ENCODE measurements at regions not wholly inside any gene's neighbourhood (a gene's known extent, or its start where the extent isn't known, plus 50 kb on each side); places are given as distances from the start of the nearest gene placed in this dataset.
"Not testable (repeated sequence)": the region's sequence is repeated elsewhere in the genome, so short reads cannot be mapped to it uniquely, and the experiment has no call there.

DNA sequence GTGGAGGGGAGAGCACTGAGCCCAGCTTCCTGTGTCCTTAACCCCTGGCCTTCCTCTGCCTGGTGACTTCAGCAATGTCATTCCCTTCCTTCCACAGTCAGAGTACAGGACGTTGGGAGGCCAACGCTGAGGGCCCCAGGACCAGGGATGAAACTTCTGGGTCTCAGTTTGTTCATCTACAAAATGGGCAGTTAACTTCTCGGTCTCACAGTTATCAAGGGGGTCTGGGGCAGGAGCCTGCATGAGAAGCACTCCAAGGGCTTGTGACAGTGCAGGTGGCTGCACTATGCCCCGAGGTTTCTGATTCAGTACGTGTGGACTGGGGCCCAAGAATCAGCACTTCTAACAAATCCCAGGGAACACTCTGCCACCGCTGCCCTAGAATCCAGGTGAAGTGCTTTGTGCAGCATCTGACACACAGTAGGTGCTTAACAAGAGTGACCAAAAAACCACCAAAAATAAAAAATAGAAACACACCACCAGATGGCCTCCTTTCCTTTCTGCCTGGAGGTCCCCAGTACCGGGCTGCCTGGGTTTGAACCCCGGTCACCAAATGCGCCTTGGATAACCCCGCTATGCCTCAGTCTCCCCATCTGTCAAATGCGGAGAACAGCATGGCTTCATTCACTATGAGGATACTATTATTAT, 80.4 kb downstream of the RFLNA start:
- WGBS, result 85% methylated on average over 10 of the region's 11 CpGs
- TF ChIP-seq, protein P1, sequence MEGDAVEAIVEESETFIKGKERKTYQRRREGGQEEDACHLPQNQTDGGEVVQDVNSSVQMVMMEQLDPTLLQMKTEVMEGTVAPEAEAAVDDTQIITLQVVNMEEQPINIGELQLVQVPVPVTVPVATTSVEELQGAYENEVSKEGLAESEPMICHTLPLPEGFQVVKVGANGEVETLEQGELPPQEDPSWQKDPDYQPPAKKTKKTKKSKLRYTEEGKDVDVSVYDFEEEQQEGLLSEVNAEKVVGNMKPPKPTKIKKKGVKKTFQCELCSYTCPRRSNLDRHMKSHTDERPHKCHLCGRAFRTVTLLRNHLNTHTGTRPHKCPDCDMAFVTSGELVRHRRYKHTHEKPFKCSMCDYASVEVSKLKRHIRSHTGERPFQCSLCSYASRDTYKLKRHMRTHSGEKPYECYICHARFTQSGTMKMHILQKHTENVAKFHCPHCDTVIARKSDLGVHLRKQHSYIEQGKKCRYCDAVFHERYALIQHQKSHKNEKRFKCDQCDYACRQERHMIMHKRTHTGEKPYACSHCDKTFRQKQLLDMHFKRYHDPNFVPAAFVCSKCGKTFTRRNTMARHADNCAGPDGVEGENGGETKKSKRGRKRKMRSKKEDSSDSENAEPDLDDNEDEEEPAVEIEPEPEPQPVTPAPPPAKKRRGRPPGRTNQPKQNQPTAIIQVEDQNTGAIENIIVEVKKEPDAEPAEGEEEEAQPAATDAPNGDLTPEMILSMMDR (IDR thresholded peaks at IDR 0.05), result peak in 1 of 3 experiments; percentile 8
- TF ChIP-seq EP300 (IDR thresholded peaks at IDR 0.05), result no peak
- H3K36me3 ChIP-seq, result peaks cover 31 to 92% (median 85%) of the 10 kb centered on the region in 4 donors

DNA sequence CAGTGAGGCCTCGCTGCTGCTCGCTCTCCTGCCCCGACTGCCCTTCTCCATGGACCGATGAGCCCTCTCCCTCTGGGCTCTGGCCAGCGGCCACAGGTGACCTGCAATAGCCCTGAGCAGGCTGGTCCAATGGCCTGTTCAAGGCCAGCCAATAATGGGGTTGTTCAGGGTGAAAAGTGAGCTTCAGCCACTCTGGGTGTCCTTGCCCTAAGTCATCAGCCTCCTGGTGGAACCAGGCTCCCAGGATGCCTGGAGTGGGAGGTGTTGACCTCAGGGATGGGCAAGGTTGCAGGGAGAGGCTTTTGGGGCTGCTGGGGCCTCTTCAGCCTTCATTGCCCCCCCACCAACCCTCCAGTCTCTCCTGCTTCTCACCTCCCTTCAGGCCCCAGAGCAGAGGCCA, 79.7 kb downstream of the RFLNA start:
- Histone ChIP-seq H3K27me3 (no peaks in the 10 kb centered on the region), H3K27ac (replicated peaks in 1 of 4) (peak overlapping the region in 2 of 4 donors; percentile 11 to 97), H3K4me1 (peaks cover 39 to 61% (median 49%) of the 10 kb centered on the region in 4 donors), H3K36me3 (peaks cover 31 to 97% (median 85%) of the 10 kb centered on the region in 4 donors), H3K9me3 (no peaks in the 10 kb centered on the region), H3K4me3 (no peak overlapping the region)
- no peak for DNase-seq (ENCODE audit: extremely low spot score)
- WGBS, result 100% methylated on average over 1 of the region's 5 CpGs
- TF ChIP-seq, protein P1 (IDR thresholded peaks at IDR 0.05), result no peak
- TF ChIP-seq EP300 (IDR thresholded peaks at IDR 0.05) (no peak), POLR2AphosphoS5 (IDR thresholded peaks at IDR 0.05) (no peak), POLR2A (IDR thresholded peaks at IDR 0.05; ENCODE audit: low read depth) (no peak)
- intact Hi-C loops (cut with DNase I), result no loop called here

More for the DNA sequence above, 80.4 kb downstream of the RFLNA start:
- no peak for DNase-seq (ENCODE audit: extremely low spot score)
- Histone ChIP-seq H3K27me3 (no peaks in the 10 kb centered on the region), H3K4me3 (no peak overlapping the region), H3K4me1 (peaks cover 39 to 61% (median 49%) of the 10 kb centered on the region in 4 donors), H3K27ac (replicated peaks in 1 of 4) (peak overlapping the region in 3 of 4 donors; percentile 22 to 97 (median 23)), H3K9me3 (no peaks in the 10 kb centered on the region)
- intact Hi-C loops (cut with DNase I), result no loop called here

DNA sequence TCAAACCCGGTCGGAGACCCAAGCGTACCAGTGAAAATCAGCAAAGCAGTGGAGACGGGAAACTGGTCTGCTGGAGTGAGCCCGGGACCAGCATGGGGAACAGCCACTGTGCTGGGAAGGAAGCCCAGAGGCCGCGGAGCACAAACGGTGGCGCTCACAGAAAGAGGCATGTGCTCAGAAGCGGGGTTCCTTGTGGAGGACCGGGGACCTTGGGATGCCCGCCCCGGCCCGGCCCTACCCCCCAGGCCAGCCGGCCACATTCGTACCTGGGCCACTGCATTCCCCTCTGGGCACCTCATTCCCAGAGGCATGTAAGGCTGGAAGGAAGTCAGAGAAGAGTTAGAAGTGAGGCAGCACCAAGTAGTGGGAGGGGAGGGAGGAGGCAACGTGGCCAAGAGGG, 79.3 kb downstream of the RFLNA start:
- peaks cover 31 to 93% (median 81%) of the 10 kb centered on the region in 4 donors for H3K36me3 ChIP-seq
- no peak overlapping the region for H3K4me3 ChIP-seq
- TF ChIP-seq POLR2AphosphoS5 (IDR thresholded peaks at IDR 0.05), result no peak
- TF ChIP-seq, protein P1 (IDR thresholded peaks at IDR 0.05), result no peak
- TF ChIP-seq EP300 (IDR thresholded peaks at IDR 0.05), result no peak
- no peak for TF ChIP-seq POLR2A (IDR thresholded peaks at IDR 0.05; ENCODE audit: low read depth)
- no peaks in the 10 kb centered on the region for H3K9me3 ChIP-seq
- peak overlapping the region in 1 of 4 donors; percentile 11 for H3K27ac ChIP-seq (replicated peaks in 1 of 4)
- H3K4me1 ChIP-seq, result peaks cover 39 to 61% (median 49%) of the 10 kb centered on the region in 4 donors
- H3K27me3 ChIP-seq, result no peaks in the 10 kb centered on the region
- intact Hi-C loops (cut with DNase I), result no loop called here
- DNase-seq (ENCODE audit: extremely low spot score), result no peak
- WGBS, result 95% methylated on average over 16 of the region's 17 CpGs

DNA sequence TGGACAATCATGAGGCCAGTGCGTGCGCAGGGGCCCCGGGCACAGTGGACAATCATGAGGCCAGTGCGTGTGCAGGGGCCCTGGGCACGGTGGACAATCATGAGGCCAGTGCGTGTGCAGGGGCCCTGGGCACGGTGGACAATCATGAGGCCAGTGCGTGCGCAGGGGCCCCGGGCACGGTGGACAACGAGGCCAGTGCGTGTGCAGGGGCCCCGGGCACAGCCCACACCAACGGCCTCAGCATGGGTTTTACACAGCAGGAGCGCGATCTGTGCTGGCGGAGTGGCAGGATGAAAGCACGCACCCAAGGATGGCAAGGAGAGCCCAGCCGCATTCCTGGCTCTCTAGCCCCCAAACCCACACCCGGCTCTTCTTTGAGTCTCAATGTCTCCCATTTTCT, 78.8 kb downstream of the RFLNA start:
- H3K27ac ChIP-seq (replicated peaks in 1 of 4); intact Hi-C loops (cut with DNase I); DNase-seq (ENCODE audit: extremely low spot score); H3K4me3 ChIP-seq; H3K27me3 ChIP-seq; H3K9me3 ChIP-seq: not testable (repeated sequence)
- H3K4me1 ChIP-seq, result peaks cover 39 to 61% (median 49%) of the 10 kb centered on the region in 4 donors
- peaks cover 31 to 88% (median 77%) of the 10 kb centered on the region in 4 donors for H3K36me3 ChIP-seq
- WGBS, result 94% methylated on average over 15 of the region's 21 CpGs

DNA sequence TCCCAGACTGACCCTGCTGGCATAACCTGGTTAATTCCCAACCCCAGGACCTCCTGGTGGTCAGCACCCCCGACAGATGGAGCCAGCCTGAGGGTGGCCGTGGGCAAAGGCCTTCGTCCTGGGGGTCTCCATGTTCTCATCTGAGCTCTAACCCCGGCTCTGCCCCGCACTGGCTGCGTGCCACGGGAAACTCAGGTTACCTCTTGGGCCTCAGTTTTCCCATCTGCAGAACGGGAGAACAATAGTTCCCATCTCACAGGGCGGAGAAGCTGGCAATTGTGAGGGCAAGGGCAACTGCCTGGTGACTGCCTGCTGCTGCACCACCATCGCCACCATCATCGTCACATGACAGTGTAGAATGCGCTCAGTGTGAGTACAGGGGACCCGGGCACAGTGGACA, 77.9 kb downstream of the RFLNA start:
- Histone ChIP-seq H3K4me3 (no peak overlapping the region), H3K4me1 (peaks cover 41 to 67% (median 51%) of the 10 kb centered on the region in 4 donors), H3K36me3 (peaks cover 31 to 79% (median 68%) of the 10 kb centered on the region in 4 donors), H3K27ac (replicated peaks in 1 of 4) (peak overlapping the region; percentile 86 to 92 (median 89)), H3K27me3 (no peaks in the 10 kb centered on the region), H3K9me3 (no peaks in the 10 kb centered on the region)
- DNase-seq (ENCODE audit: extremely low spot score), result no peak
- TF ChIP-seq, protein P1 (IDR thresholded peaks at IDR 0.05), result no peak
- TF ChIP-seq POLR2AphosphoS5 (IDR thresholded peaks at IDR 0.05) (no peak), POLR2A (IDR thresholded peaks at IDR 0.05; ENCODE audit: low read depth) (no peak), EP300 (IDR thresholded peaks at IDR 0.05) (no peak)
- intact Hi-C loops (cut with DNase I), result no loop called here
- 98% methylated on average over 5 of the region's 13 CpGs for WGBS
